Prostate gland (tissue), 2 donors: ENCODE measurements at regions not wholly inside any gene's neighbourhood (a gene's known extent, or its start where the extent isn't known, plus 50 kb on each side); places are given as distances from the start of the nearest gene placed in this dataset.

Source experiments
- DNase-seq: peaks from one replicate; pipeline ENCODE4 v3.0.0-alpha.2; 2019; ENCODE audit warnings: low spot score
- H3K27ac ChIP-seq, 2 donors: fragments of 200-600 bp; sonication (generic); 2 replicates each; pipeline ENCODE4 v1.5.1; 2017 to 2019
- H3K27me3 ChIP-seq: fragments of 200-600 bp; sonication (generic); replicated peaks from 2 replicates; pipeline ENCODE4 v1.5.1; 2019; ENCODE audit not compliant: insufficient read depth
- H3K36me3 ChIP-seq, 2 donors: fragments of 200-600 bp; sonication (generic); 1 replicate in 1 of 2; 2 replicates in 1 of 2; pipeline versions ENCODE4 v1.5.1 to v1.8.1; 2017 to 2019
- H3K4me1 ChIP-seq: fragments of 200-600 bp; sonication (generic); replicated peaks from 2 replicates; pipeline ENCODE4 v1.5.1; 2019
- H3K4me3 ChIP-seq, 2 donors: fragments of 200-600 bp; sonication (generic); 2 replicates each; pipeline ENCODE4 v1.5.1; 2017 to 2019
- H3K9me3 ChIP-seq: fragments of 200-600 bp; sonication (generic); 2 replicates; pipeline ENCODE4 v1.5.1; 2017
- CTCF ChIP-seq, 4 experiments: fragments of 200-600 bp in 2 of 4; fragments of 450-650 bp in 2 of 4; sonication (generic) in 2 of 4; IDR thresholded peaks; 1 replicate in 3 of 4; 2 replicates in 1 of 4; pipeline ENCODE4 v1.5.1; 2016 to 2019; ENCODE audit warnings: antibody characterized with exemption in 4 of 4, mild to moderate bottlenecking in 2 of 4, moderate library complexity in 2 of 4
- POLR2A ChIP-seq: fragments of 450-650 bp; IDR thresholded peaks from one replicate; pipeline ENCODE4 v1.6.1; 2016; ENCODE audit warnings: antibody characterized with exemption, mild to moderate bottlenecking
- POLR2AphosphoS5 ChIP-seq: sonication (generic); formaldehyde crosslinking; IDR thresholded peaks from one replicate; pipeline ENCODE4 v1.6.1; 2017; ENCODE audit warnings: antibody characterized with exemption
- WGBS: methylation state at CpG from one replicate; pipeline ENCODE4 v1.1.5; 2018; 5-methylcytosine and 5-hydroxymethylcytosine counted together
- intact Hi-C: fragments of 100-400 bp; cut with DNase I; formaldehyde crosslinking; loops from one replicate; pipeline ENCODE4 v1.14.2; 2022

GRCh38 chr3:148433665-148434064, 264.0 kb upstream of the AGTR1 start:
- no peak for TF ChIP-seq POLR2A
- no peak for TF ChIP-seq POLR2AphosphoS5
- TF ChIP-seq CTCF (IDR thresholded peaks at IDR 0.05) = no peak

DNA sequence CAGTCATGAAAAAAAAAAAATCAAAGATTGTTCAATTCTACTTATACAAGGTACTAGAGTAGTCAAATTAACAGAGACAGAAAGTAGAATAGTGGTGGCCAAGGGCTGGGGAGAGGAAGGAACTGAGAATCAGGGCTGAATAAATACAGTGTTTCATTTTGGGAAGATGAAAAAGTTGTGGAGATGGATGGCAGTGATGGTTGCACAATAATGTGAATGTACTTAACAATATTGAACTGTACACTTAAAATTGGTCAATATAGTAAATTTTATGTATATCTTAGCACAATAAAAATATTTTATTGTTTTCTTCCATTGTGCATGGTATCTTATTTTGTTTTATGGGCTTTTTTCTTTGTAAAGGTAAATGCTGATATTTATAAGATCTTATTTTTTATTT, 262.2 kb upstream of the AGTR1 start:
- Histone ChIP-seq H3K27me3 (no peaks in the 10 kb centered on the region), H3K27ac (no peak overlapping the region), H3K36me3 (no peaks in the 10 kb centered on the region), H3K9me3 (no peaks in the 10 kb centered on the region), H3K4me1 (no peaks in the 10 kb centered on the region), H3K4me3 (no peak overlapping the region)
- no peak for DNase-seq
- intact Hi-C loops = no loop called here
- TF ChIP-seq POLR2A = no peak
- no peak for TF ChIP-seq CTCF (IDR thresholded peaks at IDR 0.05)
- TF ChIP-seq POLR2AphosphoS5 = no peak

More at GRCh38 chr3:148433665-148434064, 264.0 kb upstream of the AGTR1 start:
- no peak for DNase-seq
- Histone ChIP-seq H3K36me3 (no peaks in the 10 kb centered on the region), H3K4me3 (no peak overlapping the region), H3K9me3 (no peaks in the 10 kb centered on the region), H3K4me1 (no peaks in the 10 kb centered on the region), H3K27ac (no peak overlapping the region), H3K27me3 (no peaks in the 10 kb centered on the region)
- intact Hi-C loops = no loop called here
- 40% methylated on average over 2 of the region's 2 CpGs for WGBS

- Histone ChIP-seq H3K36me3 (no peaks in the 10 kb centered on the region), H3K4me1 (no peaks in the 10 kb centered on the region), H3K27ac (no peak overlapping the region), H3K4me3 (no peak overlapping the region), H3K9me3 (no peaks in the 10 kb centered on the region), H3K27me3 (no peaks in the 10 kb centered on the region)
- intact Hi-C loops = no loop called here
- DNase-seq = no peak
- WGBS = 69% methylated on average over 3 of the region's 3 CpGs
- TF ChIP-seq POLR2AphosphoS5 (no peak), CTCF (IDR thresholded peaks at IDR 0.05) (no peak), POLR2A (no peak)
These were observed 258.4 kb upstream of the AGTR1 start for GRCh38 chr3:148439254-148439822.

DNA sequence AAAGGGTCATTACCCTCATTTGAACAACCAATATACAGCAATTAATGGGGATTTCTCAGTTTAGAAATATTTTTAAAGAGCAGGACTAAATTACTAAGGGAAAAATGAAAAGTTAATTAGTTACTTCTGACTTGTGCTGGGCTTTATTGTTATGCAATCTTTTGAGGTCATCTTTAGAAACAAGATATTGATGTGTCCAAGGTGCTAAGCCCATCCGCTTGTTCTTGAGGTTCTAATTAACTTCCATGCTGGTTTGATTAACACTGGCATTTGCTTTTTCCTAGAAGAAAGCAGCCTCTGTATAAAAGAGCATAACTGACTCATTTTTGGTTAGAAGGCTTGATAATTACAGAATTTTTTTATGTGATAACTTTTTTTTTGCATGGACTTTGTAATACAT, 256.5 kb upstream of the AGTR1 start:
- Histone ChIP-seq H3K4me3 (no peak overlapping the region), H3K36me3 (no peaks in the 10 kb centered on the region), H3K27ac (no peak overlapping the region), H3K4me1 (no peaks in the 10 kb centered on the region), H3K9me3 (no peaks in the 10 kb centered on the region), H3K27me3 (no peaks in the 10 kb centered on the region)
- DNase-seq = no peak
- no peak for TF ChIP-seq CTCF (IDR thresholded peaks at IDR 0.05)
- TF ChIP-seq POLR2A = no peak
- intact Hi-C loops = no loop called here
- WGBS = 83% methylated on average over 1 of the region's 1 CpG

DNA sequence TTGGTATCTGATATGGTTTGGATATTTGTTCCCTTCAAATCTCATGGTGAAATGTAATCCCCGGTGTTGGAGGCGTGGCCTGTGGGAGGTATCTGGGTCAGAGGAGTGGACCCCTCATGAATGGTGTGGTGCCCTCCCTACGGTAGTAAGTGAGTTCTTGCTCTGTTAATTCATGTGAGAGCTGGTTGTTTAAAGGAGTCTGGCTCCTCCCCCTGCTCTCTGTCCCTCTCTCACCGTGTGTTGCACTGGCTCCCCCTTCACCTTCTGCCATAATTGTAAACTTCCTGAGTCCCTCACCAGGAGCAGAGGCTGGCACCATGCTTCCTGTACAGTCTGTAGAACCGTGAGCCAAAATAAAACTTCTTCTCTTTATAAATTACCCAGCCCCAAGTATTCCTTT, 246.9 kb upstream of the AGTR1 start:
- no peaks in the 10 kb centered on the region for H3K27me3 ChIP-seq
- TF ChIP-seq POLR2AphosphoS5 (no peak), POLR2A (no peak), CTCF (IDR thresholded peaks at IDR 0.05) (no peak)
- 35% methylated on average over 5 of the region's 5 CpGs for WGBS
- intact Hi-C loops = no loop called here
- no peaks in the 10 kb centered on the region for H3K4me1 ChIP-seq
- DNase-seq = no peak
- no peaks in the 10 kb centered on the region for H3K36me3 ChIP-seq
- H3K4me3 ChIP-seq = no peak overlapping the region
- no peaks in the 10 kb centered on the region for H3K9me3 ChIP-seq
- no peak overlapping the region for H3K27ac ChIP-seq
